ENCODE measurements at regions not wholly inside any gene's neighbourhood (a gene's known extent, or its start where the extent isn't known, plus 50 kb on each side); places are given as distances from the start of the nearest gene placed in this dataset.

DNA sequence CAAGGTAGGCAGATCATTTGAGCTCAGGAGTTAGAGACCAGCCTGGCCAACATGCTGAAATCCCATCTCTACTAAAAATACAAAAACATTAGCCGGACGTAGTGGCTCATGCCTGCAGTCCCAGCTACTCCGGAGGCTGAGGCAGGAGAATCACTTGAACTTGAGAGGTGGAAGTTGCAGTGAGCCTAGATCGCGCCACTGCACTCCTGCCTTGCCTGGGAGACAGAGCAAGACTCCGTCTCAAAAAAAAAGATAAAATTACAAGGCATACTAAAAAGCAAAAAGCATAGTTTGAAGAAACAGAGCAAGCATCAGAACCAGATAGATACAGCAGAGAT is 61.2 kb upstream of the CDC42BPA start (continued):
- TF ChIP-seq, protein P1, sequence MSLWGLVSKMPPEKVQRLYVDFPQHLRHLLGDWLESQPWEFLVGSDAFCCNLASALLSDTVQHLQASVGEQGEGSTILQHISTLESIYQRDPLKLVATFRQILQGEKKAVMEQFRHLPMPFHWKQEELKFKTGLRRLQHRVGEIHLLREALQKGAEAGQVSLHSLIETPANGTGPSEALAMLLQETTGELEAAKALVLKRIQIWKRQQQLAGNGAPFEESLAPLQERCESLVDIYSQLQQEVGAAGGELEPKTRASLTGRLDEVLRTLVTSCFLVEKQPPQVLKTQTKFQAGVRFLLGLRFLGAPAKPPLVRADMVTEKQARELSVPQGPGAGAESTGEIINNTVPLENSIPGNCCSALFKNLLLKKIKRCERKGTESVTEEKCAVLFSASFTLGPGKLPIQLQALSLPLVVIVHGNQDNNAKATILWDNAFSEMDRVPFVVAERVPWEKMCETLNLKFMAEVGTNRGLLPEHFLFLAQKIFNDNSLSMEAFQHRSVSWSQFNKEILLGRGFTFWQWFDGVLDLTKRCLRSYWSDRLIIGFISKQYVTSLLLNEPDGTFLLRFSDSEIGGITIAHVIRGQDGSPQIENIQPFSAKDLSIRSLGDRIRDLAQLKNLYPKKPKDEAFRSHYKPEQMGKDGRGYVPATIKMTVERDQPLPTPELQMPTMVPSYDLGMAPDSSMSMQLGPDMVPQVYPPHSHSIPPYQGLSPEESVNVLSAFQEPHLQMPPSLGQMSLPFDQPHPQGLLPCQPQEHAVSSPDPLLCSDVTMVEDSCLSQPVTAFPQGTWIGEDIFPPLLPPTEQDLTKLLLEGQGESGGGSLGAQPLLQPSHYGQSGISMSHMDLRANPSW (CRISPR knock-in tag; IDR thresholded peaks at IDR 0.05): no peak
- TF ChIP-seq HDAC1 (IDR thresholded peaks at IDR 0.05): 0 out of 4 replicates have a peak, but pooled peaks of 1 of the 2 experiments have one; percentile 11
- TF ChIP-seq, protein P2, sequence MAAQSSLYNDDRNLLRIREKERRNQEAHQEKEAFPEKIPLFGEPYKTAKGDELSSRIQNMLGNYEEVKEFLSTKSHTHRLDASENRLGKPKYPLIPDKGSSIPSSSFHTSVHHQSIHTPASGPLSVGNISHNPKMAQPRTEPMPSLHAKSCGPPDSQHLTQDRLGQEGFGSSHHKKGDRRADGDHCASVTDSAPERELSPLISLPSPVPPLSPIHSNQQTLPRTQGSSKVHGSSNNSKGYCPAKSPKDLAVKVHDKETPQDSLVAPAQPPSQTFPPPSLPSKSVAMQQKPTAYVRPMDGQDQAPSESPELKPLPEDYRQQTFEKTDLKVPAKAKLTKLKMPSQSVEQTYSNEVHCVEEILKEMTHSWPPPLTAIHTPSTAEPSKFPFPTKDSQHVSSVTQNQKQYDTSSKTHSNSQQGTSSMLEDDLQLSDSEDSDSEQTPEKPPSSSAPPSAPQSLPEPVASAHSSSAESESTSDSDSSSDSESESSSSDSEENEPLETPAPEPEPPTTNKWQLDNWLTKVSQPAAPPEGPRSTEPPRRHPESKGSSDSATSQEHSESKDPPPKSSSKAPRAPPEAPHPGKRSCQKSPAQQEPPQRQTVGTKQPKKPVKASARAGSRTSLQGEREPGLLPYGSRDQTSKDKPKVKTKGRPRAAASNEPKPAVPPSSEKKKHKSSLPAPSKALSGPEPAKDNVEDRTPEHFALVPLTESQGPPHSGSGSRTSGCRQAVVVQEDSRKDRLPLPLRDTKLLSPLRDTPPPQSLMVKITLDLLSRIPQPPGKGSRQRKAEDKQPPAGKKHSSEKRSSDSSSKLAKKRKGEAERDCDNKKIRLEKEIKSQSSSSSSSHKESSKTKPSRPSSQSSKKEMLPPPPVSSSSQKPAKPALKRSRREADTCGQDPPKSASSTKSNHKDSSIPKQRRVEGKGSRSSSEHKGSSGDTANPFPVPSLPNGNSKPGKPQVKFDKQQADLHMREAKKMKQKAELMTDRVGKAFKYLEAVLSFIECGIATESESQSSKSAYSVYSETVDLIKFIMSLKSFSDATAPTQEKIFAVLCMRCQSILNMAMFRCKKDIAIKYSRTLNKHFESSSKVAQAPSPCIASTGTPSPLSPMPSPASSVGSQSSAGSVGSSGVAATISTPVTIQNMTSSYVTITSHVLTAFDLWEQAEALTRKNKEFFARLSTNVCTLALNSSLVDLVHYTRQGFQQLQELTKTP (IDR thresholded peaks at IDR 0.05; ENCODE audit: low read depth in 1 of 2, partially characterized antibody in 2 of 2): no peak
- no peak for TF ChIP-seq CC2D1A (IDR thresholded peaks at IDR 0.05)
- TF ChIP-seq TBP (optimal IDR thresholded peaks at IDR 0.05; ENCODE audit: low read depth, low read length): no peak
- no peak for TF ChIP-seq SRF (CRISPR knock-in tag; IDR thresholded peaks at IDR 0.05)
- 0 out of 2 replicates have a peak, but pooled peaks have one; percentile 5 for TF ChIP-seq NCOA1 (IDR thresholded peaks at IDR 0.05; ENCODE audit: low read depth)
- TF ChIP-seq, protein P3, sequence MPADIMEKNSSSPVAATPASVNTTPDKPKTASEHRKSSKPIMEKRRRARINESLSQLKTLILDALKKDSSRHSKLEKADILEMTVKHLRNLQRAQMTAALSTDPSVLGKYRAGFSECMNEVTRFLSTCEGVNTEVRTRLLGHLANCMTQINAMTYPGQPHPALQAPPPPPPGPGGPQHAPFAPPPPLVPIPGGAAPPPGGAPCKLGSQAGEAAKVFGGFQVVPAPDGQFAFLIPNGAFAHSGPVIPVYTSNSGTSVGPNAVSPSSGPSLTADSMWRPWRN (IDR thresholded peaks at IDR 0.05; ENCODE audit: low read depth): 0 out of 2 replicates have a peak, but pooled peaks have one; percentile 0
- TF ChIP-seq EP400 (IDR thresholded peaks at IDR 0.05): 0 out of 2 replicates have a peak, but pooled peaks have one; percentile 8
- 0 out of 4 replicates have a peak, but pooled peaks of 1 of the 2 experiments have one; percentile 4 for TF ChIP-seq TRIM24 (IDR thresholded peaks at IDR 0.05)
- TF ChIP-seq ZNF79 (CRISPR knock-in tag; IDR thresholded peaks at IDR 0.05; ENCODE audit: low read depth): no peak
- TF ChIP-seq, protein P4, sequence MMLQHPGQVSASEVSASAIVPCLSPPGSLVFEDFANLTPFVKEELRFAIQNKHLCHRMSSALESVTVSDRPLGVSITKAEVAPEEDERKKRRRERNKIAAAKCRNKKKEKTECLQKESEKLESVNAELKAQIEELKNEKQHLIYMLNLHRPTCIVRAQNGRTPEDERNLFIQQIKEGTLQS (IDR thresholded peaks at IDR 0.05): no peak
- TF ChIP-seq, protein P4 (CRISPR knock-in tag; conservative IDR thresholded peaks at IDR 0.05): no peak
- no peak for TF ChIP-seq HIVEP1 (CRISPR knock-in tag; IDR thresholded peaks at IDR 0.05)
- no peak for TF ChIP-seq POLR2G (IDR thresholded peaks at IDR 0.05; ENCODE audit: low read depth, low read length)
- TF ChIP-seq SMAD3 (CRISPR knock-in tag; conservative IDR thresholded peaks at IDR 0.05): no peak
- TF ChIP-seq CAMTA2 (CRISPR knock-in tag; conservative IDR thresholded peaks at IDR 0.05): no peak
- no peak; the same call in 1 of the 2 replicates for TF ChIP-seq CTBP1 (IDR thresholded peaks at IDR 0.05; ENCODE audit: borderline replicate concordance)
- TF ChIP-seq, protein P5, sequence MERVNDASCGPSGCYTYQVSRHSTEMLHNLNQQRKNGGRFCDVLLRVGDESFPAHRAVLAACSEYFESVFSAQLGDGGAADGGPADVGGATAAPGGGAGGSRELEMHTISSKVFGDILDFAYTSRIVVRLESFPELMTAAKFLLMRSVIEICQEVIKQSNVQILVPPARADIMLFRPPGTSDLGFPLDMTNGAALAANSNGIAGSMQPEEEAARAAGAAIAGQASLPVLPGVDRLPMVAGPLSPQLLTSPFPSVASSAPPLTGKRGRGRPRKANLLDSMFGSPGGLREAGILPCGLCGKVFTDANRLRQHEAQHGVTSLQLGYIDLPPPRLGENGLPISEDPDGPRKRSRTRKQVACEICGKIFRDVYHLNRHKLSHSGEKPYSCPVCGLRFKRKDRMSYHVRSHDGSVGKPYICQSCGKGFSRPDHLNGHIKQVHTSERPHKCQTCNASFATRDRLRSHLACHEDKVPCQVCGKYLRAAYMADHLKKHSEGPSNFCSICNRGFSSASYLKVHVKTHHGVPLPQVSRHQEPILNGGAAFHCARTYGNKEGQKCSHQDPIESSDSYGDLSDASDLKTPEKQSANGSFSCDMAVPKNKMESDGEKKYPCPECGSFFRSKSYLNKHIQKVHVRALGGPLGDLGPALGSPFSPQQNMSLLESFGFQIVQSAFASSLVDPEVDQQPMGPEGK (CRISPR knock-in tag; IDR thresholded peaks at IDR 0.05; ENCODE audit: borderline replicate concordance): no peak
- TF ChIP-seq CBX2 (IDR thresholded peaks at IDR 0.05; ENCODE audit: insufficient read depth, low read length, poor library complexity, severe bottlenecking): no peak
